Activated naive CD4-positive, alpha-beta T cell treated with anti-CD3 and anti-CD28 coated beads, Interleukin-2, amount 50 U/mL, for 72 hours (primary cell): ENCODE measurements at regions not wholly inside any gene's neighbourhood (a gene's known extent, or its start where the extent isn't known, plus 50 kb on each side); places are given as distances from the start of the nearest gene placed in this dataset.
"Not testable (repeated sequence)": the region's sequence is repeated elsewhere in the genome, so short reads cannot be mapped to it uniquely, and the experiment has no call there.

Source experiments
- ATAC-seq, 2 donors: fragments of 150-1000 bp; cut with Tn5 transposase; 2 replicates each; pipeline ENCODE4 v1.10.0; 2021; ENCODE audit warnings: mild to moderate bottlenecking in 2 of 2, moderate library complexity in 2 of 2
- DNase-seq, 2 donors: peaks; one replicate each; pipeline ENCODE4 v3.0.0; 2021 to 2022; ENCODE audit warnings: low spot score in 2 of 2
- H3K27ac Mint-ChIP-seq, 2 donors: one replicate each; pipeline ENCODE4 v1.8.0; 2022; ENCODE audit warnings: mild to moderate bottlenecking in 2 of 2, mixed read lengths in 2 of 2
- H3K36me3 Mint-ChIP-seq, 2 donors: one replicate each; pipeline ENCODE4 v1.8.0; 2022; ENCODE audit warnings: mixed read lengths in 2 of 2
- H3K9me3 Mint-ChIP-seq, 2 donors: one replicate each; pipeline ENCODE4 v1.8.0; 2022; ENCODE audit warnings: mixed read lengths in 2 of 2

DNA sequence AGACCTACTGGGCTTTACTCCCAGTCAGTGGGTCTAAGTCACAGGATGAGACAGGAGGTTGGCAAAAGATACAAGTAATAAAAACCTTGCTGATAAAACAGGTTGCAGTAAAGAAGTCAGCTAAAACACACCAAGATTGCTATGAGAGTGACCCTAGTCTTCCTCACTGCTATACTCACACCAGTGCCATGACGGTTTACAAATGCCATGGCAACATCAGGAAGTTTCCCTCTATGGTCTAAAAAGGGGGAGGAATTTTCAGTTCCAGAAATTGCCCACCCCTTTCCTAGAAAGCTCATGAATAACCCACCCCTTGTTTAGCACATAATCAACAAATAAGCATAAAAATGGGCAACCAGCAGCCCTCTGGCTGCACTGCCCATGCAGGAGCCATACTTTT lies 966.7 kb upstream of the ROBO1 start:
- H3K36me3 Mint-ChIP-seq: no peaks in the 10 kb centered on the region
- peaks cover 4 to 5% of the 10 kb centered on the region in 2 donors for H3K9me3 Mint-ChIP-seq
- ATAC-seq (no peak), DNase-seq (no peak)
- H3K27ac Mint-ChIP-seq: no peak overlapping the region

DNA sequence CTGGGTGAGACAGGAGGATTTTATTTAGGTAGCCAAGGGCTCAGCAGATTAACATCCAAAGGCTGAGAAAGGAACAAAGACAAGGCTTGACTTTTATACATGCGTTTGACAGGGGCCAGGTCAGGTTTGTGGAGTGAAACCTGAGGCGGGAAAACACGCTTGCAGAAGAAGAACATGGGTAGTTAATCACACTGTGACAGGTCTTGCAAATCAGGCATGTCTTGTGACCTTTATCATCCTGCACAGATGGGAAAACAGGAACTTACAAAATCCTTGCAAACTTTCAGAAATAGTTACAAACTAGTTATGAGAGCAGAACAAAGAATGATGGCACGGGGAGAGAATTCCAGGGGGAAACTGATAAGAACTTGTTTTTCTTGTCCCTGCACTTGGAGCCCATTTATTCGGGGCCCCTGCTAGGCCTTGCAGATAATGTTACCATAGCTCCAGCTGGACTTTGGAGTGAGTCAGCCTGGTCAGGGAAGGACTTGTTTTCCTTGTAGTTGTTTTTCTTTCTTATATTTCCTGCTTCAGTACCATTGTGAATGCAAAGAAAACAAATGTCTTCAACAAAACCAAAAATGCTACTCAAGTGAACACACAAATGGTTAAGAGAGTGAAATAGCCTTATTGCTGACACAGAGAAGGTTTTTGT lies 965.9 kb upstream of the ROBO1 start:
- DNase-seq (no peak), ATAC-seq (no peak)
- peaks cover 4 to 5% of the 10 kb centered on the region in 2 donors for H3K9me3 Mint-ChIP-seq
- no peak overlapping the region for H3K27ac Mint-ChIP-seq
- no peaks in the 10 kb centered on the region for H3K36me3 Mint-ChIP-seq

DNA sequence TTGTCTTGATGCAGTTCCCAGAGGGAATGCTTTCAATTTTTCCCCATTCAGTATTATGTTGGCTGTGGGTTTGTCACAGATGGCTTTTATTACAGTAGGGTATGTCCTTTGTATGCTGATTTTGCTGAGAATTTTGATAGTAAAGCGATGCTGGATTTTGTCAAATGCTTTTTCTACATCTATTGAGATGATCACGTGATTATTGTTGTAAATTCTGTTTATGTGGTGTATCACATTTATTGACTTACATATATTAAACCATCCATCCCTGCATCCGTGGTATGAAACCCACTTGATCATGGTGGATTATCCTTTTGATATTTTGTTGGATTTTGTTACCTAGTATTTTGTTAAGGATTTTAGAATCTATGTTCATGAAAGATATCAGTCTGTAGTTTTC lies 959.8 kb upstream of the ROBO1 start:
- not testable (repeated sequence) for H3K27ac Mint-ChIP-seq, ATAC-seq, H3K36me3 Mint-ChIP-seq, DNase-seq
- peaks cover 10 to 18% of the 10 kb centered on the region in 2 donors for H3K9me3 Mint-ChIP-seq

DNA sequence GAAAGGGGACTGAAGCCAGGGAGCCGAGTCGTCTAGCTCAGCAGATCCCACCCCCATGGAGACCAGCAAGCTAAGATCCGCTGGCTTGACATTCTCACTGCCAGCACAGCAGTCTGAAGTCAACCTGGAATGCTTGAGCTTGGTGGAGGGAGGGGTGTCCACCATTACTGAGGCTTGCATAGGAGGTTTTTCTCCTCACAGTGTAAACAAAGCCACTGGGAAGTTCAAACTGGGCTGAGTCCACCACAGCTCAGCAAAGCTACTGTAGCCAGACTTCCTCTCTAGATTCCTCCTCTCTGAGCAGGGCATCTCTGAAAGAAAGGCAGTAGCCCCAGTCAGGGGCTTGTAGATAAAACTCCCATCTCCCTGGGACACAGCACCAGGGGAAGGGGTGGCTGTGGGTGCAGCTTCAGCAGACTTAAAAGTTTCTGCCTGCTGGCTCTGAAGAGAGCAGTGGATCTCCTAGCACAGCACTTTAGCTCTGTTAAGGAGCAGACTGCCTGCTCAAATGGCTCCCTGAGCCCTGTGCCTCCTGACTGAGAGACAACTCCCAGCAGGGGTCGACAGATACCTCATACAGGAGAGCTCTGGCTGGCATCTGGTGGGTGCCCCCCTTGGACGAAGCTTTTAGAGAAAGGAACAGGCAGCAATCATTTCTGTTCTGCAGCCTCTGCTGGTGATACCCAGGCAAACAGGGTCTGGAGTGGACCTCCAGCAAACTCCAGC lies 942.0 kb upstream of the ROBO1 start:
- not testable (repeated sequence) for ATAC-seq, DNase-seq, H3K27ac Mint-ChIP-seq
- peaks cover 33 to 36% of the 10 kb centered on the region in 2 donors for H3K9me3 Mint-ChIP-seq
- peaks cover 0 to 18% of the 10 kb centered on the region in 2 donors for H3K36me3 Mint-ChIP-seq

GRCh38 chr3:80705290-80705689 lies 937.5 kb upstream of the ROBO1 start:
- Mint-ChIP-seq H3K9me3 (peaks cover 26 to 27% of the 10 kb centered on the region in 2 donors), H3K27ac (no peak overlapping the region), H3K36me3 (peaks cover 0 to 7% of the 10 kb centered on the region in 2 donors)
- DNase-seq (no peak), ATAC-seq (no peak)

DNA sequence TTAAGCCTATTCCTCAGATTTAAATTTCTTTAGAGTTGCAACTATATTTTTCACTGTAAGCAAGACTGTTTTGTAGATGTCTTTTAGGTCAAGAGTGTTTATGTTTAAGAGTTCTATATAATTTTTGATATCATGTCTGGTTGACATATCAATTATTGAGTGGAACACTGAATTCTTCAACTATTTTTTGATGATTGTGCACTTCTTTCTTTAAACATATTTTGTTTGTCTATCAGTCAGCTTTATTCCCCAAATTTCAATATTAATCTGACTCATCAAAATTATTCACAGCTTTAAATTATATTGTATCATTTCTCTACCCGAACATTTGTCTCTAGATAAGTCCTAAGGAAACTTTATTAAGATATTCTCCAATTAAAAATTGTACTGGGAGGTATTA lies 933.6 kb upstream of the ROBO1 start:
- H3K9me3 Mint-ChIP-seq: peaks cover 18 to 19% of the 10 kb centered on the region in 2 donors

DNA sequence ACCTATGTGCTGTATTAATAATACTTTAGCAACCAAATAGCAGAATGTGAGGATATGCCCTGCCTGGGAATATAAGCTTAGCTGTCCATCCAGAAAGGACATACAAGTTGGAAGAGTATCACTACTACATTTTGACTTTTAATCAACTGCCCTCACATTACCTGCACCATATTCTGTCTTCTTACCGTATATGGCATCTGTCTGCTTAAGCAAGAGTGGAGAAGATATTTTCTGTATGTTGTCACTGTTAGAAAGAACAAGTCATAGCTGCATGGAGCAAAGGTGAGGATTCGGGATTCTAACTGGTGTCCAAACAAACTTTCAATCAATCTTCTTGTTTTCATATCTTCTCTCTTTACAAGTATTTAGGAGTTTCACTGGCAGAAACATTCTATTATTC lies 929.5 kb upstream of the ROBO1 start:
- Mint-ChIP-seq H3K36me3 (no peaks in the 10 kb centered on the region), H3K27ac (no peak overlapping the region), H3K9me3 (peaks cover 6 to 7% of the 10 kb centered on the region in 2 donors)
- no peak for ATAC-seq
- no peak for DNase-seq

More for the DNA sequence above, 933.6 kb upstream of the ROBO1 start:
- ATAC-seq (no peak), DNase-seq (no peak)
- Mint-ChIP-seq H3K27ac (no peak overlapping the region), H3K36me3 (no peaks in the 10 kb centered on the region)

- no peak for ATAC-seq
- H3K9me3 Mint-ChIP-seq: peaks cover 6 to 10% of the 10 kb centered on the region in 2 donors
- no peaks in the 10 kb centered on the region for H3K36me3 Mint-ChIP-seq
- no peak for DNase-seq
- H3K27ac Mint-ChIP-seq: no peak overlapping the region
These were observed 928.5 kb upstream of the ROBO1 start for GRCh38 chr3:80696280-80696679.

GRCh38 chr3:80688814-80689213 lies 921.0 kb upstream of the ROBO1 start:
- ATAC-seq: no peak
- H3K27ac Mint-ChIP-seq: no peak overlapping the region

GRCh38 chr3:80682951-80683350 lies 915.2 kb upstream of the ROBO1 start:
- Mint-ChIP-seq H3K27ac (no peak overlapping the region), H3K36me3 (no peaks in the 10 kb centered on the region), H3K9me3 (peaks cover 3 to 7% of the 10 kb centered on the region in 2 donors)
- ATAC-seq (no peak), DNase-seq (no peak)

More at GRCh38 chr3:80688814-80689213, 921.0 kb upstream of the ROBO1 start:
- Mint-ChIP-seq H3K9me3 (peaks cover 6% of the 10 kb centered on the region in 2 donors), H3K36me3 (no peaks in the 10 kb centered on the region)
- no peak for DNase-seq

GRCh38 chr3:80682235-80682634 lies 914.4 kb upstream of the ROBO1 start:
- ATAC-seq (no peak), DNase-seq (no peak)
- H3K27ac Mint-ChIP-seq: no peak overlapping the region
- H3K36me3 Mint-ChIP-seq: no peaks in the 10 kb centered on the region
- H3K9me3 Mint-ChIP-seq: peaks cover 3 to 7% of the 10 kb centered on the region in 2 donors

GRCh38 chr3:80677796-80678195 lies 910.0 kb upstream of the ROBO1 start:
- H3K9me3 Mint-ChIP-seq: peaks cover 3 to 7% of the 10 kb centered on the region in 2 donors

DNA sequence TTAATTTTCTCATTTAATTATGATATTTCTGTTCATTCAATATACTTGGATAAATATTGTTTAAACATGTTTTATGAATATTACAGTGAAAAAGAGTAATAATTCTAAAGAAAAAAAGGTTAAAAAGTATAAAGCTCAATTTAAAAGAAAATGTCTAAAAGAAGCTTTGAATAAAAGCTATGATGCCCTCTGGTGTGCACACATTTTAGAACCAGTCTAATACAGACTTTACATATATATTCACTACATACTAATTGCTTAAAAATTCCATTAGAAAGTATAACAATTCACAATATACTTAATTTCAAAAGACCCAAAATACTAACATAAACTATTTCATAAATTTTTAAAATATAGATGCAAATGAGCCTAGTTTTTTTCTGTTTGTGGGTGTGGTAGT lies 909.1 kb upstream of the ROBO1 start:
- DNase-seq: no peak
- Mint-ChIP-seq H3K36me3 (no peaks in the 10 kb centered on the region), H3K9me3 (peaks cover 0 to 3% of the 10 kb centered on the region in 2 donors), H3K27ac (no peak overlapping the region)
- no peak for ATAC-seq

More at GRCh38 chr3:80677796-80678195, 910.0 kb upstream of the ROBO1 start:
- Mint-ChIP-seq H3K27ac (no peak overlapping the region), H3K36me3 (no peaks in the 10 kb centered on the region)
- no peak for ATAC-seq
- no peak for DNase-seq

GRCh38 chr3:80676261-80676660 lies 908.5 kb upstream of the ROBO1 start:
- Mint-ChIP-seq H3K36me3 (no peaks in the 10 kb centered on the region), H3K9me3 (peaks cover 0 to 3% of the 10 kb centered on the region in 2 donors), H3K27ac (no peak overlapping the region)
- DNase-seq (no peak), ATAC-seq (no peak)

DNA sequence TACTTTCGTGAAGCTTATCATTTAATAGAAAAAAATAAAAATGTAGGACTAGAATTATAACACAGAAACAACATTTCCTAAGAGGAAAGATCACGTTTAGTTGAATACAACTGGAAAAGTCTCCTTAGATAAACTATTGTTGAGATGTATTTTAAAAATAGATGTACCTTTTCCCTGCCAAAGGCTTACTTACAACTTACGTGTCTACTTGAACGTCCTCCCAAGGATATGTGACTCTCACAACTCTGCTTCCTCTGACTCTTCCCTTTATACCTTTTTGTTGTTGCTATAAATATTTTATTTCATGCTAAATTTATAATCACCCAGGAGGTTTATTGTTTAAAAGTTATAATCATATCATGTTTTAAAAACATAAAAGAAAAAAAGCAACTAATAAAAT lies 908.0 kb upstream of the ROBO1 start:
- Mint-ChIP-seq H3K9me3 (peaks cover 0 to 3% of the 10 kb centered on the region in 2 donors), H3K36me3 (no peaks in the 10 kb centered on the region), H3K27ac (no peak overlapping the region)
- ATAC-seq (no peak), DNase-seq (no peak)

- ATAC-seq: no peak
- DNase-seq: no peak
- H3K9me3 Mint-ChIP-seq: peaks cover 17 to 21% of the 10 kb centered on the region in 2 donors
- peaks cover 0 to 7% of the 10 kb centered on the region in 2 donors for H3K36me3 Mint-ChIP-seq
- H3K27ac Mint-ChIP-seq: no peak overlapping the region
These were observed 900.9 kb upstream of the ROBO1 start for GRCh38 chr3:80668600-80669294.

GRCh38 chr3:80668100-80668499 lies 900.3 kb upstream of the ROBO1 start:
- no peak for ATAC-seq
- DNase-seq: no peak
- peaks cover 0 to 7% of the 10 kb centered on the region in 2 donors for H3K36me3 Mint-ChIP-seq
- no peak overlapping the region for H3K27ac Mint-ChIP-seq
- H3K9me3 Mint-ChIP-seq: peaks cover 17 to 21% of the 10 kb centered on the region in 2 donors
